Lower leg skin (tissue), 3 donors: ENCODE measurements at regions not wholly inside any gene's neighbourhood (a gene's known extent, or its start where the extent isn't known, plus 50 kb on each side); places are given as distances from the start of the nearest gene placed in this dataset.

Experiments
- POLR2A ChIP-seq, 2 donors: fragments of 450-650 bp; IDR thresholded peaks; one replicate each; pipeline ENCODE4 v1.6.1; 2016 to 2017; ENCODE audit warnings: antibody characterized with exemption in 2 of 2, mild to moderate bottlenecking in 1 of 2, moderate library complexity in 1 of 2
- TF ChIP-seq, protein P1 (sequence below), 3 donors: fragments of 450-650 bp; IDR thresholded peaks; one replicate each; pipeline ENCODE4 v1.5.1; 2016; ENCODE audit warnings: antibody characterized with exemption in 3 of 3, mild to moderate bottlenecking in 3 of 3, moderate library complexity in 2 of 3

DNA sequence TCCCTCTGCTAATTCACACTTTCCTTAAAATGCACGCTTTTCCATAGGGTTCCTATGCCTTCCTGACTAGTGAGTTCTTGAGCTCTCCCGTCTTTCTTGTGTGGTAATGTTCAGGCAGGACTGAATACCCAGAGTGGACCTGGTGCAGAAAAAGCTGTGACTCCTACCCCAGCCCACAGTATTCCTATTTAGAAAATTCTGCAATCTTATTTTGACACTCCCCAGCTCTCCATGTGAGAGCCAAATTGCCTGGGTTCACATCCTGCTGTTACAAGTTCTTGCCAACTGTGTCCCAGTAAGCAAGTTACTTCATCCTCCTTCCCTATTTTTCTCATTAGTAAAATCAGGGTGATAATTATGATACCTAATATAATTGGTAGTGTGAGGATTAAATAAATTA is 290.8 kb upstream of the SLCO3A1 start:
- TF ChIP-seq, protein P1, sequence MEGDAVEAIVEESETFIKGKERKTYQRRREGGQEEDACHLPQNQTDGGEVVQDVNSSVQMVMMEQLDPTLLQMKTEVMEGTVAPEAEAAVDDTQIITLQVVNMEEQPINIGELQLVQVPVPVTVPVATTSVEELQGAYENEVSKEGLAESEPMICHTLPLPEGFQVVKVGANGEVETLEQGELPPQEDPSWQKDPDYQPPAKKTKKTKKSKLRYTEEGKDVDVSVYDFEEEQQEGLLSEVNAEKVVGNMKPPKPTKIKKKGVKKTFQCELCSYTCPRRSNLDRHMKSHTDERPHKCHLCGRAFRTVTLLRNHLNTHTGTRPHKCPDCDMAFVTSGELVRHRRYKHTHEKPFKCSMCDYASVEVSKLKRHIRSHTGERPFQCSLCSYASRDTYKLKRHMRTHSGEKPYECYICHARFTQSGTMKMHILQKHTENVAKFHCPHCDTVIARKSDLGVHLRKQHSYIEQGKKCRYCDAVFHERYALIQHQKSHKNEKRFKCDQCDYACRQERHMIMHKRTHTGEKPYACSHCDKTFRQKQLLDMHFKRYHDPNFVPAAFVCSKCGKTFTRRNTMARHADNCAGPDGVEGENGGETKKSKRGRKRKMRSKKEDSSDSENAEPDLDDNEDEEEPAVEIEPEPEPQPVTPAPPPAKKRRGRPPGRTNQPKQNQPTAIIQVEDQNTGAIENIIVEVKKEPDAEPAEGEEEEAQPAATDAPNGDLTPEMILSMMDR (IDR thresholded peaks at IDR 0.05): no peak
- no peak for TF ChIP-seq POLR2A (IDR thresholded peaks at IDR 0.05)
